ENCODE measurements at regions not wholly inside any gene's neighbourhood (a gene's known extent, or its start where the extent isn't known, plus 50 kb on each side); places are given as distances from the start of the nearest gene placed in this dataset.

DNA sequence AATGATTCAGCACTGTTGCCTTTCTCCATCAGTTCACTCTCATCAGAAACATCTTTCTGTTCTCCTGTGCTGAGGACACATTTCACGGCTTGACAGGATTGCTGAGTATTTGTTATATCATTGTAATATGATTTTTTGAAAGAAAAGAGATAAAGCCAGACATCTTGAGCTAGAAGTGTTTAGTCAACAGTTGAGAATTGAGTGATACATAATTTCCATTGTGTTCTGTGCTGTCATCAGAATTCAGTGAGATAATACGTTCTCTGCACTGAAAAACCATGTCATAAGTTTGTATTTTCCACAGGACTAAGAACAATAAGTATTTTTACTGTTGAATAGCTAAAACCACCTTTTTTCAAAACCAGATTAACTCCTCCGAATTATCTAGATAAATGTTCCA is 50.2 kb upstream of the GPRIN3 start:
- DNase-seq = no peak

All from suppressor macrophage treated with lipopolysaccharide for 4 hours (primary cell).